GM12892 (cell line): ENCODE measurements at regions not wholly inside any gene's neighbourhood (a gene's known extent, or its start where the extent isn't known, plus 50 kb on each side); places are given as distances from the start of the nearest gene placed in this dataset.

ENCODE experiments used
- POLR2A ChIP-seq: IDR thresholded peaks from 2 replicates; pipeline ENCODE4 v1.6.1; 2011; ENCODE audit warnings: low read depth, low read length, control low read depth
- POLR2AphosphoS5 ChIP-seq: IDR thresholded peaks from 2 replicates; pipeline ENCODE4 v1.6.1; 2011; ENCODE audit warnings: low read depth, low read length, control low read depth
- TAF1 ChIP-seq: IDR thresholded peaks from 2 replicates; pipeline ENCODE4 v1.6.1; 2011; ENCODE audit warnings: low read depth, mild to moderate bottlenecking, control low read depth, low read length, borderline replicate concordance

- no peak for TF ChIP-seq POLR2A
- TF ChIP-seq POLR2AphosphoS5: no peak
- TF ChIP-seq TAF1: no peak
These were observed 50.6 kb upstream of the MAPRE2 start for GRCh38 chr18:34990597-34990996.
